ENCODE measurements at regions not wholly inside any gene's neighbourhood (a gene's known extent, or its start where the extent isn't known, plus 50 kb on each side); places are given as distances from the start of the nearest gene placed in this dataset.

- TF ChIP-seq EZH2 (IDR thresholded peaks at IDR 0.05) (no peak), POLR2AphosphoS5 (IDR thresholded peaks at IDR 0.05; ENCODE audit: borderline replicate concordance, low read depth, low read length) (no peak)
Observed at GRCh38 chr15:81954158-81954783, 91.5 kb downstream of the MEX3B start.

All from SK-N-MC (cell line).